ENCODE measurements at regions not wholly inside any gene's neighbourhood (a gene's known extent, or its start where the extent isn't known, plus 50 kb on each side); places are given as distances from the start of the nearest gene placed in this dataset.

DNA sequence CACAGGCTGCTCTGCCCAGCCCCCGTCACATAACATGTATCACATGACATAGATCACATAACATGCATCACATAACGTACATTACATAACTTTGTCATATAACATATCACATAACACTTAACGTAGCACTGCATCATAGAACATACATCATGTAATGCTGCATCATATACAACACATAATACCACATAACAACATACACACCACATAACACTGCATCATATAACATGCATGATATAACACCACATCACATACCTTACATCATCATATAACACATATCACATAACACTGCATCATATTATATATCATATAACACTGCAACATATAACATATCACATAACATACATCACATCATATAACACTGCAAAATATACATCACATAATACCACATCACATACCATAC is 83.8 kb downstream of the AXIN2 start:
- no peaks in the 10 kb centered on the region for H3K36me3 Mint-ChIP-seq
- H3K27me3 Mint-ChIP-seq, result peaks cover 2% of the 10 kb centered on the region
- H3K4me1 Mint-ChIP-seq, result peaks cover 2% of the 10 kb centered on the region
- H3K9me3 Mint-ChIP-seq, result no peaks in the 10 kb centered on the region
- POLR2A ChIA-PET, result no interaction called here
- H3K27ac Mint-ChIP-seq, result no peak overlapping the region
- H3K4me3 Mint-ChIP-seq, result no peak overlapping the region
- ATAC-seq (ENCODE audit: low read depth) (no peak), DNase-seq (no peak)

DNA sequence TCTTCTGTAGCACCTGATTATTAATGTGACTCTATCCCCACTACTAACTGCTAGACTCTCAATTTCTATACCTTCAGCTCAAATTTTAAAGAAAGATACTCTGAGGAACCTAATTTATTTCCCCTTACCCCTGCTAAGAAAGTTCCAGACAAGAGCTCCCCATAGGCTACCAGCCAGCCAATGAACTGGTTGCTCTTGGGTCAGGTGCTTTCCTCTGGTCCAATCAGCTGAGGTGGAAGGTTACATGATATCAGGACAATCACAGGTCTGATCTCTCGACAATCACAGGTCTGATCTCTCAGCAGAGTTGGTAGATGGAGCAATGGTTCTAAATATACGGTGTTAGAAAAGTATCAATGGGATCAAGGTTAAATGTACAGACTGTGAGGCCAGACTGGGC is 86.8 kb downstream of the AXIN2 start:
- peaks cover 2% of the 10 kb centered on the region for H3K4me1 Mint-ChIP-seq
- no peak overlapping the region for H3K27ac Mint-ChIP-seq
- no peak overlapping the region for H3K4me3 Mint-ChIP-seq
- peaks cover 8% of the 10 kb centered on the region for H3K27me3 Mint-ChIP-seq
- POLR2A ChIA-PET, result interaction anchor here (0.7 kb wide), 1 partner anchor 12 kb away, joined by 3 read pairs; no protein-coding TSS in a partner anchor
- DNase-seq (no peak), ATAC-seq (ENCODE audit: low read depth) (no peak)
- no peaks in the 10 kb centered on the region for H3K9me3 Mint-ChIP-seq
- no peaks in the 10 kb centered on the region for H3K36me3 Mint-ChIP-seq

DNA sequence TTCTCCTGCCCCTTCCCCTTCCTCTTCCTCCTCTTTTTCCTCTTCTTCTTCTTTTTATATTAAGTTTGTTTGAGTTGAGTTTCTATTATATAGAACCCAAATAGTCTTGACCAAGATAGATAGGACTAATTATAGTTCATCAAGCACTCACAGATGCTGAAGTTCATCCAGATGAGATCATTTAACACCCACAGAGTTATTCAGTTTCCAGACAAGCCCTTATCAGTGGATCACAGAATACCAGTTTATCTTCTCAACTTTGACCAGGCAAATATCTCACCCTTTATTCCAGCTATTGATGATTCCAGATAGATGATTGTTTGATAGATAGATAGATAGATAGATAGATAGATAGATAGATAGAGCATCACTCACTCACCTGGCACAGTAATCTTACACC is 87.5 kb downstream of the AXIN2 start:
- DNase-seq (no peak), ATAC-seq (ENCODE audit: low read depth) (no peak)
- no peak overlapping the region for H3K27ac Mint-ChIP-seq
- POLR2A ChIA-PET, result interaction anchor here (0.7 kb wide), 1 partner anchor 13 kb away, joined by 3 read pairs; no protein-coding TSS in a partner anchor
- H3K27me3 Mint-ChIP-seq, result peaks cover 8% of the 10 kb centered on the region
- H3K4me1 Mint-ChIP-seq, result peaks cover 2% of the 10 kb centered on the region
- H3K4me3 Mint-ChIP-seq, result no peak overlapping the region
- H3K36me3 Mint-ChIP-seq, result no peaks in the 10 kb centered on the region
- no peaks in the 10 kb centered on the region for H3K9me3 Mint-ChIP-seq

DNA sequence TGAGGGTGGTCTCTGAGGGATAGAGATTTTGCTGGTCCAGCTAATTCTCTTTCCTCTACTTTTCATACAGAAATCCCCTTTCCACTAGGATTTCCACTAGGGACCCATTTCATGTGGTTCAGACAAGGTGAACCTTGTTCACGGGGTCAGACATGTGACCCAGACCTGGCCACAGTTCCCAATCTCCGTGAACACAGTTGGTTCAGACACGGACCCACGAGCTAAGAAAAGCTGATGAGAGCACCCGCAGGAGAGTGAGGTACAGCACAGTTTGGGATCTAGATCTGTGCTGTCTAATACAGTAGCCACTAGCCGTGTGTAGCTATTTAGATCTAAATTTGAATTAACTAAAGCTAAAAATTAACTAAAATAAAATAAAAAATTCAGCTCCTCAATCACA is 88.1 kb downstream of the AXIN2 start:
- POLR2A ChIA-PET, result no interaction called here
- peaks cover 2% of the 10 kb centered on the region for H3K4me1 Mint-ChIP-seq
- peaks cover 8% of the 10 kb centered on the region for H3K27me3 Mint-ChIP-seq
- DNase-seq (no peak), ATAC-seq (ENCODE audit: low read depth) (no peak)
- H3K27ac Mint-ChIP-seq, result no peak overlapping the region
- no peaks in the 10 kb centered on the region for H3K36me3 Mint-ChIP-seq
- no peak overlapping the region for H3K4me3 Mint-ChIP-seq
- H3K9me3 Mint-ChIP-seq, result no peaks in the 10 kb centered on the region

DNA sequence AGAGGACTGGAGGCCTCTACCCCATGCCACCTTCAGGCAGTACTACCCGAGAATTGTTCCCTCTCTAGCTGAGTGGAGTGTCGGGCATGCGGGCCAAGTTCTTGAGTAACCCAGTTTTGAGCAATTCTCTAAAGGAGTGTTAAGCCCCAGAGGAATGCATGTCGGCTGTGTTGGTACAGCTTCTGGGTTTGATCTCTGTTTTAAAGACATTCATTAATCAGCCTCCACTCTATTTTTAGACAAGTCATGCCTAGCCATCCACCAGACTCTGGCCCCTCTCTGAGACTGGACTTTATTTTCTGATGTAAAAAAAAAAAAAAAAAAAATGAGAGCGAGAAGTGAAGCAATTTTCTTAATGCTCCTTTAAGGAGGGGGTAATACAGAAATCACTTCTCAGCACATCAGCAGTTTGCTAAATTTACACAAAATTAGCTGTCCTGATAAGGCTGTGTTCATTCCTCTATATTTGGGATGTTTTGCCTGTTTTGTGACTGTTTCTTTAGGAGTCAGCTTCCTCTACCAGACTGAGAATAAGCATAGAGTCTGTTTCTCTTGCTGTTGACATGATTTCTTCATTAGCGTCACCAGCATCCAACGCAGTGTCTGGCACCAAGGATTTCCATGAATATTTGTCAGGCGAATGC is 88.7 kb downstream of the AXIN2 start:
- H3K9me3 Mint-ChIP-seq, result no peaks in the 10 kb centered on the region
- H3K36me3 Mint-ChIP-seq, result no peaks in the 10 kb centered on the region

DNA sequence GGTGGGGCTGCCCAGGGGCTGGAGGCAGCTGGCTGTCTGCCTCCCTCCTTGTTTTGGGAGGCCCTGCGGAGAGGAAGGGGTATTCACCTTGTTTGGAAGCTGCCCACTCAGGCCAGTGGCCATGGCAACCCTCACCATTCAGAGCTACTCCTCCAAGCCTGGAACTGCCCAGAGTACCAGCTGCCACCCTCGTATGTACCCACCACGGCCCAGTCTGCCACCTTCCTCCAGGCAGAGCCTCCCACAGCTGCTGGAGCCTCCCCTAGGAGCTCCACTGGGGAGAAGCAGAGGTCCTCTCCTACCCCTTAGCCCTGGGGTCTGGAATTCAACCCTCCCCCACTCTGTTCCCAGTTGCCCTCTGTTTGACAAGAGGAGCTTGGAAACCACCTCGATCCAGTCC is 90.7 kb downstream of the AXIN2 start:
- no peak for ATAC-seq (ENCODE audit: low read depth)
- H3K4me3 Mint-ChIP-seq, result no peak overlapping the region
- no peaks in the 10 kb centered on the region for H3K4me1 Mint-ChIP-seq
- peaks cover 8% of the 10 kb centered on the region for H3K27me3 Mint-ChIP-seq
- POLR2A ChIA-PET, result no interaction called here
- DNase-seq, result no peak
- H3K9me3 Mint-ChIP-seq, result no peaks in the 10 kb centered on the region
- H3K27ac Mint-ChIP-seq, result no peak overlapping the region
- H3K36me3 Mint-ChIP-seq, result no peaks in the 10 kb centered on the region

More for the DNA sequence above, 88.7 kb downstream of the AXIN2 start:
- no peak for DNase-seq
- no peak for ATAC-seq (ENCODE audit: low read depth)
- H3K27ac Mint-ChIP-seq, result no peak overlapping the region
- H3K27me3 Mint-ChIP-seq, result peaks cover 8% of the 10 kb centered on the region
- H3K4me3 Mint-ChIP-seq, result no peak overlapping the region
- POLR2A ChIA-PET, result no interaction called here
- H3K4me1 Mint-ChIP-seq, result no peaks in the 10 kb centered on the region

DNA sequence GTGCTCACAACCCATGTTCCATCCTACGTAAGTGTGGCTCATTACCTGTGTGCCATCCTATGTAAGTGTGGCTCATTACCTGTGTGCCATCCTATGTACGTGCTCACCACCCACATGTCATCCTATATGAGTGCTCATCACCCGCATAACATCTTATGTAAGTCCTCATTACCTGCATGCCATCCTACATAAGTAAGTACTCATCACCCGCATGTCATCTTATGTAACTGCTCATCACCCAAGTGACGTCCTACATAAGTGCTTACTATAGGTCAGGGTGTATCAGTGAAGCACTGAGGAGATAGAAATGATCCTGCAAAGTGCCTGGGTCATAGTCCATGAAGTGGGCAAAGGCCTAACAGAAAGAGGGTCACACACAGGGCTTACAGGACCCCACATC is 93.1 kb downstream of the AXIN2 start:
- DNase-seq (no peak), ATAC-seq (ENCODE audit: low read depth) (no peak)
- Mint-ChIP-seq H3K27me3 (peaks cover 6% of the 10 kb centered on the region), H3K36me3 (no peaks in the 10 kb centered on the region), H3K4me3 (no peak overlapping the region), H3K9me3 (no peaks in the 10 kb centered on the region), H3K4me1 (no peaks in the 10 kb centered on the region), H3K27ac (no peak overlapping the region)
- POLR2A ChIA-PET, result no interaction called here

DNA sequence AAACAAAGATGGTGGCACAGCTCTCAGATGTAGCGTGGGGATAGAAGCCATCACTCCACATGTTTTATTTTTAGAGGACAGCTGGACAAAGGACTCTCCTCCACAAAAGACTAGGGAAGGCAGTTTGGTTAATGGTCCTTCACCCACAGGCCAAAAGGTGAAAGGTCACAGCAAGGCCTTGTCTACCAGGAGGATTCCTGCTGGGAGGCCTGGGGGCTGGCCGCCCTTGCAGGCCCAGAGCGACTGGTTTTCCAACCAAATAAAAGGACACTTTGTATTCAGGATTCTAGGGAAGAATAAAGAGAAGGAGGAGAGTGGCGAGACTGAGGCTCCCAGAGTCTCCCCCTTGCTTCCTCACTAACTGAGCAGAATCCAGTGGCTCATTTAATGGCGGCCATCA is 94.3 kb downstream of the AXIN2 start:
- Mint-ChIP-seq H3K4me3 (no peak overlapping the region), H3K27ac (no peak overlapping the region), H3K9me3 (no peaks in the 10 kb centered on the region), H3K36me3 (no peaks in the 10 kb centered on the region), H3K27me3 (peaks cover 5% of the 10 kb centered on the region), H3K4me1 (no peaks in the 10 kb centered on the region)
- ATAC-seq (ENCODE audit: low read depth) (no peak), DNase-seq (no peak)
- POLR2A ChIA-PET, result no interaction called here

DNA sequence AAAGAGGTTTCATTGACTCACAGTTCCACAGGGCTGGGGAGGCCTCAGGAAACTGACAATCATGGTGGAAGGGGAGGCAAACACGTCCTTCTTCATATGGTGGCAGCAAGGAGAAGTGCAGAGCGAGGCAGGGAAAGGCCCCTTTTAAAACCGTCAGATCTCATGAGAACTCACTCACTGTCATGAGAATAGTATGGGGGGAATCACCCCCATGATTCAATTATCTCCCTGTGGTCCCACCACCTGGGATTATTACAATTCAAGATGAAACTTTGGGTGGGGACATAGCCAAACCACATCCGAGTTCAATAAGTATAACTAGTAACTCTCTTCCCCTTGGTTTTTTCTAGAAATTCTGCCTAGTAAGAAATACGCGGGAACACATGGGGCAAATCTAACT is 94.9 kb downstream of the AXIN2 start:
- Mint-ChIP-seq H3K4me1 (no peaks in the 10 kb centered on the region), H3K4me3 (no peak overlapping the region), H3K27ac (no peak overlapping the region), H3K27me3 (peaks cover 2% of the 10 kb centered on the region), H3K36me3 (no peaks in the 10 kb centered on the region), H3K9me3 (no peaks in the 10 kb centered on the region)
- POLR2A ChIA-PET, result no interaction called here
- ATAC-seq (ENCODE audit: low read depth) (no peak), DNase-seq (no peak)

DNA sequence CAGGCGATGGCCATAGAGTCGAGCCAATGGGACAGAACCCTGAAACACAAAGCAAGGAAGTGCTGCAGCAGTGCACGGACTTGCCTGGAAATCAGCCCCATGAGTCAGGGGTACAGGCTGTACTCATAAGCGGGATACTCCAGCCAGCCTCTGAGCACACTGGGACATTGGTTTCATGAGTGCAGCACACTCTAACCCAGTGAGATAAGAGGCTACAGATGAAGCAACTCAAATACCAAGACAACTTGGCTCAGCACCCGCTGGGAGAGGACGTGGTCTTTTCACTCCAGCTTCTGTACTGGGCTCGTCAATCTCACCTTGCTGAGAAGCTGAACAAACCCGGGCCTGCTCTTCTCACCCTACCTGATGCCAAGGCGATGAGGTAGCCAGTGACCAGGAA is 98.2 kb downstream of the AXIN2 start:
- POLR2A ChIA-PET, result no interaction called here
- Mint-ChIP-seq H3K4me1 (no peaks in the 10 kb centered on the region), H3K36me3 (no peaks in the 10 kb centered on the region), H3K4me3 (no peak overlapping the region), H3K9me3 (no peaks in the 10 kb centered on the region), H3K27me3 (peaks cover 2% of the 10 kb centered on the region), H3K27ac (no peak overlapping the region)
- ATAC-seq (ENCODE audit: low read depth) (no peak), DNase-seq (no peak)

DNA sequence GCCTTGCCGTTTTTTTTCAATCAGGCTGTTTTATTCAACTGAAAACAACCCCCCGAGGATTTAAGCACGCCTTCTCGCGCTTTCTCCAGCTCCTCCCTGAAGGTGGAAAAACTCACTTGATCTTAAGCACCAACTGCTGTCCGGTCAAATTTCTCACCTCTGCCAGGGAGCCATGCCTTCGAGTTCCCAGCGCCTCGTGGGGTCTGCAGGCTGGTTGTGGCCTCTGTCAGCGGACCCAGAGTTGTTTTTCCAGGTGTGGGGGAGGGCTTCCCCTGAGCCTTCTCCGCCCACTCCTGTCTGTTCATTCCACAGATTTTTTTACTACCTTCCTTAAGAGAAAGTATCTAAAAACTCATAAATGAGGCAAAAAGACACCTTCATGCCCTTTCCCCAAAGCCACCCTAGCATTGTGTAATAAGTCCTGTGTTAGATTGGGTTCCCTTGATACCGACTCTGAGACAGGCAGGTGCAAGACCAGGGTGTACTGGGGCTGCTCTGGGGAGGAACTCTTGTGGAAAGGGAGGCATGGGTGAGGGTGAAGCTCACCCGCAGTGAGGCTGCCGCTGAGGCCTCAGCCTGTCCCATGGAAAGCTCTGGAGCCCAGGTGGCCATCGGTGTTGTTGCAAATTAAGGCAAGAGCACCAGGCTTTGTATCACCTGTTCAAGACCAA is 101.6 kb downstream of the AXIN2 start:
- POLR2A ChIA-PET, result no interaction called here
- no peaks in the 10 kb centered on the region for H3K36me3 Mint-ChIP-seq
- peaks cover 9% of the 10 kb centered on the region for H3K27me3 Mint-ChIP-seq
- no peaks in the 10 kb centered on the region for H3K9me3 Mint-ChIP-seq
- no peak overlapping the region for H3K27ac Mint-ChIP-seq
- ATAC-seq (ENCODE audit: low read depth), result no peak
- no peak for DNase-seq
- H3K4me3 Mint-ChIP-seq, result no peak overlapping the region
- H3K4me1 Mint-ChIP-seq, result no peaks in the 10 kb centered on the region

DNA sequence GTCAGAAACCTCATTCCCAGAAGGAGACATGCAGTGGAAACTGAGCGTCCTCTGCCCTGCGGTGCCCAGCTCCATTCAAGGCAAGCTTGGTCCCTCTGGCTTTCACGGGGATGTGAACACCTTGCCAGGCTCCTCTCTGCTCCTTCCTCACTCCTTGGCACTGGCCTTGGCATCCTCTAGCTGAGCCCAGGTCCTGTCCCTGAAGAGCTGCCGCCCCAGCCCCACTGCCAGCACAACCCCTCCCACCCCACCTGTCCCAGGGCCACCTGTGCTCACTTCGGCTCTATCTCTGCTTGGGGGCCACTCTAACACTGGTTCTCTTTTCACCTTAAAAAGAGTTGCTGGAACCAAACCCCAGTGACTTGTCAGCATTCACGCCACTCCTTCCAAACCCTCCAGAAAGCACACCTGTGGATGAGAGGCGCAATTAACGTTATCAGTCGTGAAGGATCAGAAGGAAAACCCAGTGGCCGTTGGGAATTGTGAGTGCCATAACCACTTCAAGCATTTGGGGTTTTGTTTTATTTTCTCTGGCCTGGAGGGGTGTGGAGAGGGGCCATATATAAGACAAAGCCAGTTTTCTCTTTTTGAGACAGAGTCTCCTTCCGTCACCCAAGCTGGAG is 103.7 kb downstream of the AXIN2 start:
- DNase-seq (no peak), ATAC-seq (ENCODE audit: low read depth) (no peak)
- H3K27me3 Mint-ChIP-seq, result peaks cover 7% of the 10 kb centered on the region
- no peaks in the 10 kb centered on the region for H3K4me1 Mint-ChIP-seq
- H3K27ac Mint-ChIP-seq, result no peak overlapping the region
- no peak overlapping the region for H3K4me3 Mint-ChIP-seq
- POLR2A ChIA-PET, result no interaction called here
- H3K36me3 Mint-ChIP-seq, result no peaks in the 10 kb centered on the region
- H3K9me3 Mint-ChIP-seq, result no peaks in the 10 kb centered on the region

DNA sequence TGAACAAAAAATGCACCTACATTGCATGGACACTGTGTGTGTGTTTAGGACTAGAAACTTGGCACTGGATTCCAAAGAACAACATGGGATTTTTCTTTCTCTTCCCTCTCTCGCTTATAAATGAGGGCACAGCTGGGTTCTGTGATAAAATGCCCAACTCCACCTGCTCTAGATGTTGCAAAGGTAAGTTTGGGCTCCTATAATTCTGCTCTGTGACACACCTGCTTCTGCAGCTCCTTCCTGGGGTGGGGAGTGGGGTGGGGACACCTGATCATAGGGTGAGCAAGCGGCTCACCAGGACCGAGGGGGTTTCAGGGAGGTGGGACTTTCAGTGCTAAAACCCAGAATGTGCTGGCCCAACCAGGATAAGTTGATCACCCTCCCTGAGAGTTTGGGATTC is 104.3 kb downstream of the AXIN2 start:
- peaks cover 7% of the 10 kb centered on the region for H3K27me3 Mint-ChIP-seq
- POLR2A ChIA-PET, result no interaction called here
- no peaks in the 10 kb centered on the region for H3K36me3 Mint-ChIP-seq
- DNase-seq (no peak), ATAC-seq (ENCODE audit: low read depth) (no peak)
- no peaks in the 10 kb centered on the region for H3K9me3 Mint-ChIP-seq
- no peaks in the 10 kb centered on the region for H3K4me1 Mint-ChIP-seq
- no peak overlapping the region for H3K4me3 Mint-ChIP-seq
- H3K27ac Mint-ChIP-seq, result no peak overlapping the region

DNA sequence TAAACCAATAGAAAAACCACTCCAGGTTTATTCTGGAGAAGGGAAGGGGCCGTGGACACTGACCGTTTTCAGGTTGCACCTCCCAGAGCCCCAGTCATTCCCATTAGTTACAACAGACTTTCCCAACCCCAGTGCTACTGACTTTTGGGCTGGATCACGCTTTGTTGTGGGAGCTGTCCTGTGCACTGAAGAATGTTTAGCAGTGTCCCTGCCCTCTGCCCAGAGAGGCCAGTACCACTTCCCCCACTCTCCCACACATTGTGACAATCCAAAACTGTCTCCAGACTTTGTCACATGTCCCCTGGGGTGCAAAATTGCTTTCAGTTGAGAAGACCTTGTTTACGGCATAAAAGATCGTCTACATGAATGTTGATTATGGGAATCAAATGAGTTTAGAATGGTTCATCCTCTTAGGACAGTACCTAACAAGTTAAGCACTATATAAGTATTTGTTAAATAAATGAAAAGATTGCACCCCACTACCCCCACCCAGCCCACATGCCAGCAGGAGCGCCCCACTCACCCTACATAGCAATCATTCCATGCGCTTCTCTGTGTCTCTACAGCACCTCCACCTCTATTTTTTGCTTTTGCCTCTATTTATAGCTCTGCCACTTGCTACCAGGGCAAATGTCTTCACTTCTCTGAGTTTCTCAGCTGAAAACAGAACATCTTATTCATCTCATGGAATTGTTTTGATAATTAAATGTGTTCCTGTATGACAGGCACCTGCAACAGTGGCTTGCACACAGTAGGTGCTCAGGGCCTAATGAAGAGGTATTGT is 104.9 kb downstream of the AXIN2 start:
- Mint-ChIP-seq H3K27ac (no peak overlapping the region), H3K36me3 (no peaks in the 10 kb centered on the region), H3K4me1 (no peaks in the 10 kb centered on the region), H3K4me3 (no peak overlapping the region), H3K27me3 (peaks cover 7% of the 10 kb centered on the region), H3K9me3 (no peaks in the 10 kb centered on the region)
- DNase-seq (no peak), ATAC-seq (ENCODE audit: low read depth) (no peak)
- POLR2A ChIA-PET, result no interaction called here
